ENCODE measurements at regions not wholly inside any gene's neighbourhood (a gene's known extent, or its start where the extent isn't known, plus 50 kb on each side); places are given as distances from the start of the nearest gene placed in this dataset.
A peak's percentile ranks its signal among the peaks of the same experiment; 100 is the strongest.

DNA sequence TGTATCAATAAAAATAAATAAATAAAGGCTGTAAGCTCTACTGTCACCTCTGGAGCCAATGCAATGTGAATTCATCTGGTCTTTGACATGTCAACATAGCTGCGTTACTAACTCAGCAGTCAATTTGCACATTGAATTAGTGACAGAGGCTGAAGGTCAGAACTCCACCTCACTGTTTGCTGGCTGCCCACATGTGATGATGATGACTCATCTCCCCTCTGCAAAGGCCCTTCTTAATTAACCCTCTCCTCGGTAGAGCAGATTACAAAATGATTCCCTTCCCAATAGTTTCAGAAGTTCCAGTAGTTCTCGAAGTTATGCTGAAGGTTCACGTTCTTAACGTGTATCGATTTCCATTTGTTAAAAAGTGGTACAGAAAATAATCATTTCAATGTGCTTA, 1626.0 kb upstream of the TENM3 start (continued):
- TF ChIP-seq, protein P1, sequence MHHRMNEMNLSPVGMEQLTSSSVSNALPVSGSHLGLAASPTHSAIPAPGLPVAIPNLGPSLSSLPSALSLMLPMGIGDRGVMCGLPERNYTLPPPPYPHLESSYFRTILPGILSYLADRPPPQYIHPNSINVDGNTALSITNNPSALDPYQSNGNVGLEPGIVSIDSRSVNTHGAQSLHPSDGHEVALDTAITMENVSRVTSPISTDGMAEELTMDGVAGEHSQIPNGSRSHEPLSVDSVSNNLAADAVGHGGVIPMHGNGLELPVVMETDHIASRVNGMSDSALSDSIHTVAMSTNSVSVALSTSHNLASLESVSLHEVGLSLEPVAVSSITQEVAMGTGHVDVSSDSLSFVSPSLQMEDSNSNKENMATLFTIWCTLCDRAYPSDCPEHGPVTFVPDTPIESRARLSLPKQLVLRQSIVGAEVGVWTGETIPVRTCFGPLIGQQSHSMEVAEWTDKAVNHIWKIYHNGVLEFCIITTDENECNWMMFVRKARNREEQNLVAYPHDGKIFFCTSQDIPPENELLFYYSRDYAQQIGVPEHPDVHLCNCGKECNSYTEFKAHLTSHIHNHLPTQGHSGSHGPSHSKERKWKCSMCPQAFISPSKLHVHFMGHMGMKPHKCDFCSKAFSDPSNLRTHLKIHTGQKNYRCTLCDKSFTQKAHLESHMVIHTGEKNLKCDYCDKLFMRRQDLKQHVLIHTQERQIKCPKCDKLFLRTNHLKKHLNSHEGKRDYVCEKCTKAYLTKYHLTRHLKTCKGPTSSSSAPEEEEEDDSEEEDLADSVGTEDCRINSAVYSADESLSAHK (CRISPR knock-in tag; IDR thresholded peaks at IDR 0.05; ENCODE audit: borderline replicate concordance): no peak
- TF ChIP-seq POLR2A (IDR thresholded peaks at IDR 0.05; ENCODE audit: insufficient read depth in 1 of 2, low read depth in 2 of 2, low read length in 2 of 2): no peak
- TF ChIP-seq, protein P2, sequence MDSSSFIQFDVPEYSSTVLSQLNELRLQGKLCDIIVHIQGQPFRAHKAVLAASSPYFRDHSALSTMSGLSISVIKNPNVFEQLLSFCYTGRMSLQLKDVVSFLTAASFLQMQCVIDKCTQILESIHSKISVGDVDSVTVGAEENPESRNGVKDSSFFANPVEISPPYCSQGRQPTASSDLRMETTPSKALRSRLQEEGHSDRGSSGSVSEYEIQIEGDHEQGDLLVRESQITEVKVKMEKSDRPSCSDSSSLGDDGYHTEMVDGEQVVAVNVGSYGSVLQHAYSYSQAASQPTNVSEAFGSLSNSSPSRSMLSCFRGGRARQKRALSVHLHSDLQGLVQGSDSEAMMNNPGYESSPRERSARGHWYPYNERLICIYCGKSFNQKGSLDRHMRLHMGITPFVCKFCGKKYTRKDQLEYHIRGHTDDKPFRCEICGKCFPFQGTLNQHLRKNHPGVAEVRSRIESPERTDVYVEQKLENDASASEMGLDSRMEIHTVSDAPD (CRISPR knock-in tag; IDR thresholded peaks at IDR 0.05): no peak
- no peak for TF ChIP-seq ZSCAN29 (CRISPR knock-in tag; conservative IDR thresholded peaks at IDR 0.05)
- TF ChIP-seq ATF7-NPFF (CRISPR knock-in tag; IDR thresholded peaks at IDR 0.05; ENCODE audit: low read depth): no peak
- TF ChIP-seq ZNF124 (CRISPR knock-in tag; IDR thresholded peaks at IDR 0.05): no peak
- TF ChIP-seq NKX3-1 (CRISPR knock-in tag; IDR thresholded peaks at IDR 0.05): no peak
- TF ChIP-seq MXD1 (CRISPR knock-in tag; IDR thresholded peaks at IDR 0.05): no peak
- TF ChIP-seq ZNF720 (CRISPR knock-in tag; IDR thresholded peaks at IDR 0.05): no peak
- TF ChIP-seq, protein P3, sequence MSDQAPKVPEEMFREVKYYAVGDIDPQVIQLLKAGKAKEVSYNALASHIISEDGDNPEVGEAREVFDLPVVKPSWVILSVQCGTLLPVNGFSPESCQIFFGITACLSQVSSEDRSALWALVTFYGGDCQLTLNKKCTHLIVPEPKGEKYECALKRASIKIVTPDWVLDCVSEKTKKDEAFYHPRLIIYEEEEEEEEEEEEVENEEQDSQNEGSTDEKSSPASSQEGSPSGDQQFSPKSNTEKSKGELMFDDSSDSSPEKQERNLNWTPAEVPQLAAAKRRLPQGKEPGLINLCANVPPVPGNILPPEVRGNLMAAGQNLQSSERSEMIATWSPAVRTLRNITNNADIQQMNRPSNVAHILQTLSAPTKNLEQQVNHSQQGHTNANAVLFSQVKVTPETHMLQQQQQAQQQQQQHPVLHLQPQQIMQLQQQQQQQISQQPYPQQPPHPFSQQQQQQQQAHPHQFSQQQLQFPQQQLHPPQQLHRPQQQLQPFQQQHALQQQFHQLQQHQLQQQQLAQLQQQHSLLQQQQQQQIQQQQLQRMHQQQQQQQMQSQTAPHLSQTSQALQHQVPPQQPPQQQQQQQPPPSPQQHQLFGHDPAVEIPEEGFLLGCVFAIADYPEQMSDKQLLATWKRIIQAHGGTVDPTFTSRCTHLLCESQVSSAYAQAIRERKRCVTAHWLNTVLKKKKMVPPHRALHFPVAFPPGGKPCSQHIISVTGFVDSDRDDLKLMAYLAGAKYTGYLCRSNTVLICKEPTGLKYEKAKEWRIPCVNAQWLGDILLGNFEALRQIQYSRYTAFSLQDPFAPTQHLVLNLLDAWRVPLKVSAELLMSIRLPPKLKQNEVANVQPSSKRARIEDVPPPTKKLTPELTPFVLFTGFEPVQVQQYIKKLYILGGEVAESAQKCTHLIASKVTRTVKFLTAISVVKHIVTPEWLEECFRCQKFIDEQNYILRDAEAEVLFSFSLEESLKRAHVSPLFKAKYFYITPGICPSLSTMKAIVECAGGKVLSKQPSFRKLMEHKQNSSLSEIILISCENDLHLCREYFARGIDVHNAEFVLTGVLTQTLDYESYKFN (CRISPR knock-in tag; conservative IDR thresholded peaks at IDR 0.05): peak; percentile 43; the same call in 1 of the 2 replicates
- TF ChIP-seq KAT2B (IDR thresholded peaks at IDR 0.05; ENCODE audit: borderline replicate concordance, low read depth, low read length): no peak
- TF ChIP-seq GMEB2 (CRISPR knock-in tag; IDR thresholded peaks at IDR 0.05; ENCODE audit: low read depth): no peak
- no peak for TF ChIP-seq SAFB2 (CRISPR knock-in tag; IDR thresholded peaks at IDR 0.05; ENCODE audit: borderline replicate concordance, low read depth)
- TF ChIP-seq, protein P4, sequence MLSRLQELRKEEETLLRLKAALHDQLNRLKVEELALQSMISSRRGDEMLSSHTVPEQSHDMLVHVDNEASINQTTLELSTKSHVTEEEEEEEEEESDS (CRISPR knock-in tag; IDR thresholded peaks at IDR 0.05; ENCODE audit: borderline replicate concordance): no peak
- TF ChIP-seq ONECUT2 (CRISPR knock-in tag; IDR thresholded peaks at IDR 0.05): no peak
- TF ChIP-seq NFIC (IDR thresholded peaks at IDR 0.05; ENCODE audit: low read length): no peak
- no peak for TF ChIP-seq REL (CRISPR knock-in tag; conservative IDR thresholded peaks at IDR 0.05)

Data from HepG2 (cell line).